Sigmoid colon (tissue), 6 donors: ENCODE measurements at regions not wholly inside any gene's neighbourhood (a gene's known extent, or its start where the extent isn't known, plus 50 kb on each side); places are given as distances from the start of the nearest gene placed in this dataset.
A peak's percentile ranks its signal among the peaks of the same experiment; 100 is the strongest.

ENCODE experiments used
- DNase-seq: peaks from one replicate; pipeline ENCODE4 v3.0.0-alpha.2; 2019
- H3K27ac ChIP-seq, 4 donors: fragments of 200-600 bp; sonication (generic); one replicate each; pipeline ENCODE4 v1.5.1; 2016 to 2019; ENCODE audit warnings: mild to moderate bottlenecking in 1 of 4
- H3K27me3 ChIP-seq, 3 donors: fragments of 200-600 bp; sonication (generic); one replicate each; pipeline ENCODE4 v1.5.1; 2019; ENCODE audit warnings: mild to moderate bottlenecking in 1 of 3
- H3K36me3 ChIP-seq, 4 donors: fragments of 200-600 bp; sonication (generic); one replicate each; pipeline ENCODE4 v1.5.1; 2016 to 2019
- H3K4me1 ChIP-seq, 4 donors: fragments of 200-600 bp; sonication (generic); one replicate each; pipeline ENCODE4 v1.5.1; 2017 to 2019
- H3K4me3 ChIP-seq, 4 donors: fragments of 200-600 bp; sonication (generic); one replicate each; pipeline ENCODE4 v1.5.1; 2017 to 2019; ENCODE audit warnings: mild to moderate bottlenecking in 2 of 4, moderate library complexity in 1 of 4
- H3K9me3 ChIP-seq, 4 donors: fragments of 200-600 bp in 3 of 4; sonication (generic) in 3 of 4; one replicate each; pipeline versions ENCODE4 v1.5.1 to v1.6.1; 2013 to 2019
- CTCF ChIP-seq, 4 experiments: fragments of 450-650 bp in 3 of 4; fragments of 200-600 bp in 1 of 4; IDR thresholded peaks; one replicate each; pipeline ENCODE4 v1.5.1; 2016 to 2019; ENCODE audit warnings: antibody characterized with exemption in 4 of 4, mild to moderate bottlenecking in 3 of 4, moderate library complexity in 2 of 4
- EP300 ChIP-seq, 4 donors: sonication (generic); formaldehyde crosslinking; IDR thresholded peaks; one replicate each; pipeline ENCODE4 v1.6.1; 2017; ENCODE audit warnings: antibody characterized with exemption in 4 of 4
- POLR2A ChIP-seq, 2 donors: fragments of 450-650 bp; IDR thresholded peaks; one replicate each; pipeline ENCODE4 v1.6.1; 2016; ENCODE audit warnings: antibody characterized with exemption in 2 of 2, mild to moderate bottlenecking in 2 of 2, moderate library complexity in 2 of 2
- POLR2AphosphoS5 ChIP-seq, 4 donors: sonication (generic); formaldehyde crosslinking; IDR thresholded peaks; one replicate each; pipeline ENCODE4 v1.6.1; 2017; ENCODE audit warnings: antibody characterized with exemption in 4 of 4
- WGBS, 2 donors: extraction: QIAGEN DNeasy Blood & Tissue Kit; methylation state at CpG; one replicate each; pipeline ENCODE4 v1.1.7; 2013; 5-methylcytosine and 5-hydroxymethylcytosine counted together
- intact Hi-C: fragments of 100-400 bp; cut with DNase I; formaldehyde crosslinking; loops from one replicate; pipeline ENCODE4 v1.15.1; 2023
- donor health status: healthy with polysubstance abuse.
- donor health status: healthy.

GRCh38 chr6:21710216-21710615, 116.7 kb downstream of the SOX4 start:
- TF ChIP-seq EP300 (IDR thresholded peaks at IDR 0.05) (no peak), CTCF (IDR thresholded peaks at IDR 0.05) (no peak), POLR2AphosphoS5 (IDR thresholded peaks at IDR 0.05) (no peak), POLR2A (IDR thresholded peaks at IDR 0.05) (no peak)
- Histone ChIP-seq H3K27me3 (no peaks in the 10 kb centered on the region), H3K4me1 (peaks cover 0 to 15% (median 7%) of the 10 kb centered on the region in 4 donors), H3K36me3 (no peaks in the 10 kb centered on the region), H3K9me3 (no peaks in the 10 kb centered on the region), H3K4me3 (no peak overlapping the region), H3K27ac (peak overlapping the region in 1 of 4 donors; percentile 8)
- intact Hi-C loops, result no loop called here
- WGBS, 2 donors, result 80 to 93% methylated on average over 1 of the region's 1 CpG
- DNase-seq, result no peak

- TF ChIP-seq POLR2AphosphoS5 (IDR thresholded peaks at IDR 0.05), result no peak
- TF ChIP-seq EP300 (IDR thresholded peaks at IDR 0.05), result no peak
- no peak for TF ChIP-seq POLR2A (IDR thresholded peaks at IDR 0.05)
- TF ChIP-seq CTCF (IDR thresholded peaks at IDR 0.05), result no peak
- H3K36me3 ChIP-seq, result no peaks in the 10 kb centered on the region
- H3K4me3 ChIP-seq, result no peak overlapping the region
- peak overlapping the region in 1 of 4 donors; percentile 8 for H3K27ac ChIP-seq
- intact Hi-C loops, result no loop called here
- H3K4me1 ChIP-seq, result peaks cover 0 to 15% (median 7%) of the 10 kb centered on the region in 4 donors
- 70 to 77% methylated on average over 7 of the region's 7 CpGs for WGBS, 2 donors
- DNase-seq, result no peak
- no peaks in the 10 kb centered on the region for H3K27me3 ChIP-seq
- H3K9me3 ChIP-seq, result no peaks in the 10 kb centered on the region
Observed at GRCh38 chr6:21710908-21711627, 117.5 kb downstream of the SOX4 start.

- no peak for DNase-seq
- no peaks in the 10 kb centered on the region for H3K9me3 ChIP-seq
- no peak overlapping the region for H3K4me3 ChIP-seq
- intact Hi-C loops, result no loop called here
- H3K36me3 ChIP-seq, result no peaks in the 10 kb centered on the region
- no peak overlapping the region for H3K27ac ChIP-seq
- WGBS, 2 donors, result 85% methylated on average over 4 of the region's 4 CpGs
- no peak for TF ChIP-seq CTCF (IDR thresholded peaks at IDR 0.05)
- no peak for TF ChIP-seq EP300 (IDR thresholded peaks at IDR 0.05)
- no peak for TF ChIP-seq POLR2A (IDR thresholded peaks at IDR 0.05)
- no peak for TF ChIP-seq POLR2AphosphoS5 (IDR thresholded peaks at IDR 0.05)
- no peaks in the 10 kb centered on the region for H3K27me3 ChIP-seq
- H3K4me1 ChIP-seq, result peaks cover 0 to 15% (median 7%) of the 10 kb centered on the region in 4 donors
Observed at GRCh38 chr6:21712213-21712612, 118.7 kb downstream of the SOX4 start.

GRCh38 chr6:21713481-21713880, 119.9 kb downstream of the SOX4 start:
- H3K9me3 ChIP-seq, result no peaks in the 10 kb centered on the region
- H3K36me3 ChIP-seq, result no peaks in the 10 kb centered on the region
- H3K4me3 ChIP-seq, result no peak overlapping the region
- H3K27ac ChIP-seq, result no peak overlapping the region
- no peak for DNase-seq
- no peaks in the 10 kb centered on the region for H3K27me3 ChIP-seq
- TF ChIP-seq EP300 (IDR thresholded peaks at IDR 0.05), result no peak
- no peak for TF ChIP-seq POLR2A (IDR thresholded peaks at IDR 0.05)
- TF ChIP-seq POLR2AphosphoS5 (IDR thresholded peaks at IDR 0.05), result no peak
- TF ChIP-seq CTCF (IDR thresholded peaks at IDR 0.05), result no peak
- WGBS, 2 donors, result 70 to 92% methylated on average over 2 of the region's 2 CpGs
- intact Hi-C loops, result no loop called here
- H3K4me1 ChIP-seq, result peaks cover 0 to 15% (median 4%) of the 10 kb centered on the region in 4 donors

- no peaks in the 10 kb centered on the region for H3K9me3 ChIP-seq
- H3K4me1 ChIP-seq, result peaks cover 0 to 15% (median 4%) of the 10 kb centered on the region in 4 donors
- H3K4me3 ChIP-seq, result no peak overlapping the region
- no peaks in the 10 kb centered on the region for H3K36me3 ChIP-seq
- H3K27ac ChIP-seq, result no peak overlapping the region
- H3K27me3 ChIP-seq, result no peaks in the 10 kb centered on the region
- intact Hi-C loops, result no loop called here
- no peak for DNase-seq
- 93 to 94% methylated on average over 5 of the region's 5 CpGs for WGBS, 2 donors
- TF ChIP-seq CTCF (IDR thresholded peaks at IDR 0.05) (no peak), EP300 (IDR thresholded peaks at IDR 0.05) (no peak), POLR2AphosphoS5 (IDR thresholded peaks at IDR 0.05) (no peak), POLR2A (IDR thresholded peaks at IDR 0.05) (no peak)
Observed at GRCh38 chr6:21715180-21715579, 121.6 kb downstream of the SOX4 start.
